Activated T-helper 2 cell treated with anti-CD3 and anti-CD28 coated beads, Interferon-gamma antibody, Interleukin-2, Interleukin-4, amounts not matched to agents 10 μg/mL and 5 μg/mL and 100 μg/mL, durations not matched to agents 14 hours and 24 hours and 36 hours (primary cell): ENCODE measurements at regions not wholly inside any gene's neighbourhood (a gene's known extent, or its start where the extent isn't known, plus 50 kb on each side); places are given as distances from the start of the nearest gene placed in this dataset.
"Not testable (repeated sequence)": the region's sequence is repeated elsewhere in the genome, so short reads cannot be mapped to it uniquely, and the experiment has no call there.

Experiments
- DNase-seq: peaks from one replicate; pipeline ENCODE4 v3.0.0; 2021; ENCODE audit warnings: low spot score
- H3K27ac Mint-ChIP-seq: one replicate; pipeline ENCODE4 v1.8.0; 2021; ENCODE audit warnings: mixed read lengths
- H3K27me3 Mint-ChIP-seq: one replicate; pipeline ENCODE4 v1.8.0; 2021; ENCODE audit warnings: low read depth, mixed read lengths
- H3K36me3 Mint-ChIP-seq: one replicate; pipeline ENCODE4 v1.8.0; 2021; ENCODE audit warnings: low read depth, mixed read lengths
- H3K4me1 Mint-ChIP-seq: one replicate; pipeline ENCODE4 v1.8.0; 2021; ENCODE audit warnings: low read depth, mixed read lengths
- H3K4me3 Mint-ChIP-seq: one replicate; pipeline ENCODE4 v1.8.0; 2021; ENCODE audit warnings: low read depth, mild to moderate bottlenecking, moderate library complexity, mixed read lengths
- H3K9me3 Mint-ChIP-seq: one replicate; pipeline ENCODE4 v1.8.0; 2021; ENCODE audit warnings: mixed read lengths
- intact Hi-C: fragments of 100-400 bp; cut with micrococcal nuclease; formaldehyde crosslinking; loops from one replicate; pipeline ENCODE4 v1.15.1; 2023

DNA sequence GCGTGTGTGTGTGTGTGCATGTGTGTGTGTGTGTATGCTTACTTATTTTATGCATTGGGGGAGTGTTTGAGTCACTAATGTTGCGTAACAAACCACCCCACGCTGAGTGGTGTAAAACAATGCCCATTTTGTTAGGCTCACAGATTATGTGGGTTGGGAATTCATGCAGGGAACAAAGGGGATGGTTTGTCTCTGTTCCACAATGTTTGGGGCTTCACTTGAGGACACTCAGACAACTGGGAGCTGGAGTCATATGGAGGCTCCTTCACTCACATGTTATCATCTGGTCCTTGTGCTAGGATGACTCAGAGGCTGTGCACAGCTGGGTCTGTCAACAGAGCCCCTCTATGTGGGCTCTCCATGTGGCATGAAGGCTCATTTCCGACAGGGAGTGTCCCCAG lies 51.3 kb upstream of the LARGE1 start:
- Mint-ChIP-seq H3K4me3 (no peak overlapping the region), H3K27me3 (no peaks in the 10 kb centered on the region), H3K27ac (no peak overlapping the region), H3K36me3 (no peaks in the 10 kb centered on the region), H3K9me3 (peaks cover 12% of the 10 kb centered on the region), H3K4me1 (no peaks in the 10 kb centered on the region)
- DNase-seq, result no peak
- intact Hi-C loops, result no loop called here

- intact Hi-C loops, result no loop called here
- Mint-ChIP-seq H3K27me3 (no peaks in the 10 kb centered on the region), H3K9me3 (peaks cover 15% of the 10 kb centered on the region), H3K4me3 (no peak overlapping the region), H3K4me1 (no peaks in the 10 kb centered on the region), H3K36me3 (no peaks in the 10 kb centered on the region), H3K27ac (no peak overlapping the region)
- DNase-seq, result no peak
Observed at GRCh38 chr22:33975841-33976240, 55.6 kb upstream of the LARGE1 start.

DNA sequence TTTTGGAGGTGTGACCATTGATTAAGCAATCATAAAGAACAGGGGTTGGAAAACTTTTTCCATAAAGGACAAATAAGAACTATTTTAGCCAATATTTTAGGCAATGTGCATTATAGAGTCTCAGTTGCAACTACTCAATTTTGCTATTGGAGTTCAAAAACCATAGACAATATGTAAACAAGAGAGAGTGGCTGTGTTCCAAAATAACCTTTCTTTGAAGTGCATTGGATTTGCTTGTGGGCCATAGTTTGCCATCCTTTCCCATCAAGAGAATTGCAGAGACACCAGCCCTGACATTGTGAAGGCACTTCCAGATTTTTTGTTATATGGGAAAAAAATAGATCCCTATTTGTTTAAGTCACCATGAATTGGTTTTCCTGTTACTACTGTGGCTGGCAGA lies 63.3 kb upstream of the LARGE1 start:
- intact Hi-C loops, result no loop called here
- H3K27ac Mint-ChIP-seq, result no peak overlapping the region
- H3K27me3 Mint-ChIP-seq, result no peaks in the 10 kb centered on the region
- no peaks in the 10 kb centered on the region for H3K36me3 Mint-ChIP-seq
- DNase-seq, result no peak
- H3K4me3 Mint-ChIP-seq, result no peak overlapping the region
- no peaks in the 10 kb centered on the region for H3K4me1 Mint-ChIP-seq
- peaks cover 19% of the 10 kb centered on the region for H3K9me3 Mint-ChIP-seq

- H3K27ac Mint-ChIP-seq, result no peak overlapping the region
- H3K36me3 Mint-ChIP-seq, result no peaks in the 10 kb centered on the region
- peaks cover 17% of the 10 kb centered on the region for H3K9me3 Mint-ChIP-seq
- H3K4me1 Mint-ChIP-seq, result no peaks in the 10 kb centered on the region
- no peak for DNase-seq
- H3K4me3 Mint-ChIP-seq, result no peak overlapping the region
- no peaks in the 10 kb centered on the region for H3K27me3 Mint-ChIP-seq
- intact Hi-C loops, result no loop called here
Observed at GRCh38 chr22:33984211-33984610, 63.9 kb upstream of the LARGE1 start.

- Mint-ChIP-seq H3K4me1 (no peaks in the 10 kb centered on the region), H3K27me3 (no peaks in the 10 kb centered on the region), H3K9me3 (peaks cover 20% of the 10 kb centered on the region), H3K36me3 (no peaks in the 10 kb centered on the region), H3K4me3 (no peak overlapping the region), H3K27ac (no peak overlapping the region)
- intact Hi-C loops, result no loop called here
- DNase-seq, result no peak
Observed at GRCh38 chr22:33984656-33985285, 64.5 kb upstream of the LARGE1 start.

DNA sequence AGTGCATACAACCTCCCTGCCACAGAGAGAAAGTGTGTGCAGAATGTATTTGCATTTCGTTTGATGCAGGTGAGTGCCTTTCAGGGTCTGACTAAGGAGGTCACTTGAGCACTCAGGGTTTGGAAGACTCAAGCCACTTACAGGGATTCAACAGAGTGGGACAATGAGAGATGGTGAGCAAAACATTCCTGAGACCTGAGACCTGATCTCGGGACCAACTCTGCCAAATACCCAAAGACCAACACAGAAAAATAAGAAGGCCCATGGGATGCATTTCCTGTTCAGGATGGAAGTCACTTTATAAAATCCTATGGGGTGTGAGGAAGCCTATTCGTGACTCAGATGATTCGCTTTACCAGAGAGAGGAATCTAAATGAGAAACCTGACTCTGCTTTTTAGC lies 65.2 kb upstream of the LARGE1 start:
- no peaks in the 10 kb centered on the region for H3K27me3 Mint-ChIP-seq
- H3K9me3 Mint-ChIP-seq, result peaks cover 23% of the 10 kb centered on the region
- intact Hi-C loops, result no loop called here
- H3K4me1 Mint-ChIP-seq, result no peaks in the 10 kb centered on the region
- no peak overlapping the region for H3K4me3 Mint-ChIP-seq
- H3K36me3 Mint-ChIP-seq, result no peaks in the 10 kb centered on the region
- no peak overlapping the region for H3K27ac Mint-ChIP-seq
- no peak for DNase-seq

GRCh38 chr22:33986167-33986771 lies 66.0 kb upstream of the LARGE1 start:
- Mint-ChIP-seq H3K36me3 (no peaks in the 10 kb centered on the region), H3K4me3 (no peak overlapping the region), H3K27ac (no peak overlapping the region), H3K4me1 (no peaks in the 10 kb centered on the region), H3K27me3 (no peaks in the 10 kb centered on the region), H3K9me3 (peaks cover 25% of the 10 kb centered on the region)
- intact Hi-C loops, result no loop called here
- no peak for DNase-seq

DNA sequence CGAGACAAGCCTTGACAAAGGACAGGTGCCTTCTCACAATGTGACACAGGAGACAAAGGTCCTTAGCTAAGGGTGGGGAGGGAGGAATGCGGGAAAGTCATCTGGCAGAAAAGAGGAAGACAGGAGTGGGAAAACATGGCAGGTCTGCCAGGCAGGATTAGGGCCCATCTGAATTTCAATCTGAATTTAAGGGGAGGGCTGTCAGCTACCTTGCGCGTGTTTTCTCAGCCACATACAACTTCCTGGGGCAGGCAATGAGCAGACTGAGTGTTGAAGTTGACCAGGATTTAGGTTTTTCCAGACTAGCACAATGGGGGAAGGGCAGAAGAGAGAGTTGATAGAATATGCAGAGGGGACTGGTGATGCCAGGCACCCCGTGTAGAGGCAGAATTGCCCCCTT lies 66.7 kb upstream of the LARGE1 start:
- intact Hi-C loops, result no loop called here
- Mint-ChIP-seq H3K27ac (no peak overlapping the region), H3K4me1 (no peaks in the 10 kb centered on the region), H3K27me3 (no peaks in the 10 kb centered on the region), H3K9me3 (peaks cover 27% of the 10 kb centered on the region), H3K4me3 (no peak overlapping the region), H3K36me3 (no peaks in the 10 kb centered on the region)
- DNase-seq, result no peak

DNA sequence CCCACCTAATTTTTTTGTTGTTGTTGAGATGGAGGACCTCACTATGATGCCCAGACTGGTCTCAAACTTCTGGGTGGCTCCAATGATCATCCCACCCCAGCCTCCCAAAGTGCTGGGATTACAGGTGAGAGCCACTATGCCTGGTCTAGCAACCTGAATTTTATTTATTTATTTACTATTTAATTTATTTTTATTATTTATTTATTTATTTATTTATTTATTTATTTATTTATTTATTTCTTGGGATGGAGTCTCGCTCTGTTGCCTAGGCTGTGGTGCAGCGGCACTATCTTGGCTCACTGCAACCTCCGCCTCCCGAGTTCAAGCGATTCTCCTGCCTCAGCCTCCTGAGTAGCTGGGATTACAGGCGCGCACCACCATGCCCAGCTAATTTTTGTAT lies 69.0 kb upstream of the LARGE1 start:
- H3K36me3 Mint-ChIP-seq, intact Hi-C loops, H3K4me3 Mint-ChIP-seq, H3K27me3 Mint-ChIP-seq, DNase-seq, H3K4me1 Mint-ChIP-seq, H3K27ac Mint-ChIP-seq: not testable (repeated sequence)
- H3K9me3 Mint-ChIP-seq, result peaks cover 25% of the 10 kb centered on the region

GRCh38 chr22:33991620-33992019 lies 71.3 kb upstream of the LARGE1 start:
- DNase-seq, result no peak
- H3K27ac Mint-ChIP-seq, result no peak overlapping the region
- H3K36me3 Mint-ChIP-seq, result no peaks in the 10 kb centered on the region
- intact Hi-C loops, result no loop called here
- H3K9me3 Mint-ChIP-seq, result peaks cover 32% of the 10 kb centered on the region
- no peaks in the 10 kb centered on the region for H3K27me3 Mint-ChIP-seq
- no peak overlapping the region for H3K4me3 Mint-ChIP-seq
- H3K4me1 Mint-ChIP-seq, result no peaks in the 10 kb centered on the region

- Mint-ChIP-seq H3K4me3 (no peak overlapping the region), H3K27ac (no peak overlapping the region), H3K27me3 (no peaks in the 10 kb centered on the region), H3K4me1 (no peaks in the 10 kb centered on the region), H3K9me3 (peaks cover 47% of the 10 kb centered on the region), H3K36me3 (no peaks in the 10 kb centered on the region)
- no peak for DNase-seq
- intact Hi-C loops, result no loop called here
Observed at GRCh38 chr22:33996824-33997223, 76.5 kb upstream of the LARGE1 start.

GRCh38 chr22:34000879-34001526 lies 80.7 kb upstream of the LARGE1 start:
- Mint-ChIP-seq H3K4me1 (no peaks in the 10 kb centered on the region), H3K27ac (no peak overlapping the region), H3K4me3 (no peak overlapping the region), H3K36me3 (no peaks in the 10 kb centered on the region), H3K9me3 (peaks cover 60% of the 10 kb centered on the region), H3K27me3 (no peaks in the 10 kb centered on the region)
- intact Hi-C loops, result no loop called here
- no peak for DNase-seq

DNA sequence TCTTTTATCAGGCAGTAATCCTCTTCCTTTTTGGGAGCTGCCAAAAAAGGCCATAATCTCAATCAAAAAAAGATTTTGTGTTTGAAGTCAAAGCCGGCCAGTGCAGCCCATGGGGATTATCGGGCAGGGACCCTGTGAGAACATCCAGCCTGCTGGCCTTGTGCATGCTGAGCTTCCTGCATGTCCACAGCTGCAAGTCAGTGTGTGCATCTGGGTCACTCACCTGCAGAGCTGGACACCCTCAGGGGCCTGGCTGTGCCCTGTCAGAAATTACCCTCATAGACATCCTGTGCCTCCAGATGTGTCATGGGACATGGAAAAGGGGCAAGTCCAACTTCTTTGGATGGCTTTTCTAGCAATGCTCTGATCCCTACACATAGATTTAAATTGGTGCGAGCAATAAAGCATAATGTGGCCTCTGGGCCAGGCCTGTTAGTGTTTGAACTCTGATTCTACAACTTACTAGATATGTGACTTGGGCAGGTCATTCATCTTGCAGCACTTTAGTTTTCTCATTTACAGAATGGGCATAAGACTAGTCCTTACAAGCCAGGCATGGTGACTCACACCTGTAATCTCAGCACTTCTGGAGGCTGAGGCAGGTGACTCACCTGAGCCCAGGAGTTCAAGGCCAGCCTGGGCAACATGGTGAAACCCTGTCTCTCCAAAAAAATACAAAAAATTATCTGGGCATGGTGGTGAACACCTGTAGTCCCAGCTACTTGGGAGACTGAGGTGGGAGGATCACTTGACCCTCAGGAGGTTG lies 81.6 kb upstream of the LARGE1 start:
- DNase-seq, result no peak
- H3K27ac Mint-ChIP-seq, result no peak overlapping the region
- H3K4me3 Mint-ChIP-seq, result no peak overlapping the region
- intact Hi-C loops, result no loop called here
- H3K9me3 Mint-ChIP-seq, result peaks cover 60% of the 10 kb centered on the region
- H3K36me3 Mint-ChIP-seq, result no peaks in the 10 kb centered on the region
- H3K27me3 Mint-ChIP-seq, result no peaks in the 10 kb centered on the region
- H3K4me1 Mint-ChIP-seq, result no peaks in the 10 kb centered on the region
